Activated CD8-positive, alpha-beta memory T cell treated with anti-CD3 and anti-CD28 coated beads, Interleukin-2, amount 50 U/mL, for 48 hours (primary cell): ENCODE measurements at regions not wholly inside any gene's neighbourhood (a gene's known extent, or its start where the extent isn't known, plus 50 kb on each side); places are given as distances from the start of the nearest gene placed in this dataset.
"Not testable (repeated sequence)": the region's sequence is repeated elsewhere in the genome, so short reads cannot be mapped to it uniquely, and the experiment has no call there.

Source experiments
- DNase-seq: peaks from one replicate; pipeline ENCODE4 v3.0.0-alpha.2; 2020

DNA sequence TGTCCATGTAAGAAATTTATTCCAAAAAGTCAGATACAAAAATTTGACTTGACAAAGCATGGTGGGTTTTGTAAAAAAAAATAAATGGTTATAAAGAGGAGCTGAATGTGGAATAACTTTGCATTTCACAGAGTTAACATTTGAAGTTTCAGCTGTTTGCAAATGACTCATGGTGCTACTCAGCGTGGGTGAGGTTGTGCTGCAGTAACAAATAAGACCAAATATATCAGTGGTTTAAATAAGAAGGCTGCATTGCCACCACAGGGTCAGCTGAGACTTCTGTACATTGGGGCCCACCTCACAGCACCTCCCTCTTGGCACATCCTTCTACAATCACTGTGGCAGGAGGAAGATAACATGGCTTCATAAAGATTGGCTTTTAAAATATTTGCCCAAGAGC lies 272.5 kb upstream of the SULF2 start:
- DNase-seq = no peak

- no peak for DNase-seq
Measured at GRCh38 chr20:48057251-48057650, 272.0 kb upstream of the SULF2 start.

GRCh38 chr20:48056218-48056617 lies 270.9 kb upstream of the SULF2 start:
- no peak for DNase-seq

DNA sequence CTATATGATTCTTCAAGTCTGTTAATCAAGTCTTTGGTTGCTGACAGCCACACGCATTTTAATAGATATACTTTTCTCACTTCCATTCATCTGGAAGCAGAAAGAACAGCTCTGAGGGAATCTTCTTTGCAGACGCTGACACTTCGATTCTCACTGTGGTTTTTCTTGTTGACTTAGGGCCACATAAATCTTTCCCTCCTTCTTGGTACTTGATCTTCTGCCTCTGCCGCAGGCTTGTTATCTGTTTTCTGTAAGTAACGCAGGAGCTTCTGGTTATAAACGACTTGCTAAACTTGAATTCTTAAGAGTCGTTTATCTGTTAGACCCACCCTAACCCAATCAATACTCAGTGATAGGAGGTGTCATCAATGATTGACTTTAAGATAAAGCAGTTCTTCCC lies 268.8 kb upstream of the SULF2 start:
- DNase-seq = no peak

- no peak for DNase-seq
Measured at GRCh38 chr20:48052475-48052835, 267.2 kb upstream of the SULF2 start.

DNA sequence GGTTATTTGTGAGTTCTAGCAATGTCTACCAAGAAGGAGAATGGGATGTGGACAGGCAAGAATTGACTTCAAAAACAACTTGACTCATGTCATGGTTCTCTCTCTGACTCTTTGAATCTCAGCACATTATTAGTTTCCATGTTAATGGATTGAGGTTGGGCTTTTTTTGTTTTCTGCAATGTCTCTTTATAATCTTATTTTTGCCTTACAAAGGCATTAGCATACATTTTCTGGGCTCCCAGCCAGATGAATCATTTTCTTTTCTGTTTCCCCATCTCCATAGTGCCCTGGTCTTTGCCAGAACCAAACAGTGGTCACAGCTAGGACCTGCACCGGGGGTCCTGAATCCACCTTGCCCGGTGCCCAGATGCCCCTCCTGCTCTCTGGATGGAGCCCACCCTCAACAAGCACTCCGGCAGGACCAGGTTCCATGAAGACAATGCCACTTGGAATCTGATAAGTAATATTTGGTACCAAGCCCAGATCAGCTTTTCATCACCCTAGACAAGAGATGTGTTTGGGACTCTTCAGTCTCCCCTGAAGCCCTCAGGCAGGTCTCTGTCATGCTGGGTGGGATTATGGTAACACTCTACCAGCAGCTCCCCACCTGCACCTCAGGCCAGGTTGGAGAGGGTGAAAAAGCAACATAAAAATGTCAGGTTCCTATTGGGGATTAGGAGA lies 266.7 kb upstream of the SULF2 start:
- DNase-seq = no peak

DNA sequence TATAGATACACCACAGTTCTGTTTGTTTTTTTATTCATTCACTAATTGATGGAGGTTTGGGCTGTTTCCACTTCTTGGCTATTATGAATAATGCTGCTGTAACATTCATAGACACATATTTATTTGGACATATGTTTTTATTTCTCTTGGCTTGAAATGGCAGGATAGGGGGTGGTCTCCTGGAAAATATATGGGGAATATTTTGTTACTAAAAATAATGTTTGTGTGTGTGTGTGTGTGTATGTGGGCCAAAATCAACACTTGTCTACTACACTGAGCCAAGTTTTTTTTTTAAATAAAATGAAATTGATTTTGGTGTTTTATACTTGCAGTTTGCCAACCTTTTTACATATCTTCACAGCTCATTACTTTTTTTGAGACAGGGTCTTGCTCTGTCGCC lies 264.4 kb upstream of the SULF2 start:
- no peak for DNase-seq

GRCh38 chr20:48049171-48049570 lies 263.9 kb upstream of the SULF2 start:
- no peak for DNase-seq

DNA sequence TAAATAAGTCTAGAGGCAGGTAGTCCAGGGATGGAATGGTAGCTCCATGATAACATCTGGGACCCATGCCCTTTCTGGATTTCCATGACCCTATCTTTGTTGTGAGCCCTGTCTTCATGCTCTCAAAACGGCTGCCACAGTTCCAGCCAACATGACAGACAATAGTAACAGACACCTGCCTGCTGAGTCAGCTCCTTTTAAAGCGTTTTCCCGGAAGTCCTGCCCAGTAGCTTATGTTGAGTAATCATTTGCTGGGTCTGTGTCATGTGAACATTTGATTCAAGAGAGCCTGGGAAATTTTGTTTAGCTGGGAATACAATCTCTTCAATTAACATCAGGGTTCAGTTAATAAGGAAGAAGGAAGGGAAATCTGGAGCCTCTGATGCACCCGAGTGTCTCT lies 262.2 kb upstream of the SULF2 start:
- no peak for DNase-seq

GRCh38 chr20:48042628-48043027 lies 257.3 kb upstream of the SULF2 start:
- DNase-seq = no peak

DNA sequence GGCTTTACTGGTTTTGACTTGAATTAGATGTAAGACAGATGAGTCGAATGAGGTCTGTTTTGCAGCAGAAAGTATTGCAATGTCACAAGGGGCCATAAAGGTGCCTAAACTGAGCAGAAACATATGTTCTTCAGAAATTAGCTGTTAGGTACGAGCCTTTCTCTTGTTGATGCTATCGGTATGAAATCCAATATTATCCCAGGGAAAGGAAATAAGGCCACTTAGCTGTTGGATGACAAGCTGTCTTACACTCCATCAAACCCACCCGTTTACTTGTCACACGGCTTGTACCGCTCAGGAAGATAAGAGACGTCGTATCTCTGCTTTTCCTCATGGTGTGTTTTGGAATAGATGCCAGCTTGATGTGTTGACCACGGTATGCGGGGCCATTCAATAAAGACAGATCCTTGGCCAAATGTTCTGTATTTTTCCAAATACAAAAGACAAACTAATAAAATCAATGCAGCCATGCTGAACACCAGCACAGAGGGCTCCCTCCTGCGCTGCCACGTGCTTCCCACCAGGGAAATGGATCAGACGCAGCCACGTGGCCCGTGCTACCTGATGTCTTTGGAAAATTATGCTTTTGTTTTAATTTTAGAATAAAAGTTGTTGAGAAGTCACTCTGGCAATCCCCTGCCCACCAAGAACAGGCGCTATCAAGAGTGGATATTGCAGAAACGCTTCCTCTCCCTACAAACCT lies 255.9 kb upstream of the SULF2 start:
- DNase-seq = no peak

DNA sequence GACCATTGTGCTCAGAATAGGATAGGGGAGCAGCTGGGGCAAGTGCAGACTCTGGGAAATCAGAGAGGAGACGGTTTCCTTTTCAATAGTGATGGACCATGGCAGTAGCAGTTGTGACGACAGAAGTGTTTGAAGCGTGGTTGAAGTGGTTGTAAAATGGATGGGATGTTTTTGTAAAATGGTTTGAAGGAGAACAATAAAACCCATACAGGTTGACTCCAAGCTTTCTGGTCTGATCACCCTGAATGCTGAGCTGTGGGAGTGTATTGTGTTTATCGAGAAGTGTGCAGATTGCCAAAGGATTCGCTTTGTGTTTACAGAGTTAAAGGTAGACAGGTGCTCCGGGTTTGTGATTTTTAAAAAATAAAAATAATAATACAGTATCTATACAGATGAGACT lies 255.2 kb upstream of the SULF2 start:
- DNase-seq = no peak

DNA sequence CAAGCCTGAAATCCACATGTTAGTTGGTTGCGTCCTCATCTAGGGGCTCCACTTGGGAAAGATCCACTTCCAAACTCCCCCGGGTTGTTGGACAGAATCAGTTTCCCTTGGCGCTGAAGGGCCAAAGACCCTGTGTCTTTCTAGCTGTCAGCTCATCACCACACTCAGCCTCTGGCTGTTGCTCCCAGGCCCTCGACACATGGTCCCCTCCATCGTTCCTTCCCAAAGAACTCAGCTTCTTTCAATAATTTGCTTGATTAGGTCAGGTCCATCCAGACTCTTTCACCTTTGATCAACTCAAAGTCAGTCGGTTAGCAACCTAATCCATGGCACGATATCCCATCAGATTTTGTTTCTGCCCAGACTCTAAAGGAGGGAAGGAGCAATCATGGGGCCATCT lies 254.8 kb upstream of the SULF2 start:
- DNase-seq = no peak

- DNase-seq = no peak
Measured at GRCh38 chr20:48039514-48039913, 254.2 kb upstream of the SULF2 start.

DNA sequence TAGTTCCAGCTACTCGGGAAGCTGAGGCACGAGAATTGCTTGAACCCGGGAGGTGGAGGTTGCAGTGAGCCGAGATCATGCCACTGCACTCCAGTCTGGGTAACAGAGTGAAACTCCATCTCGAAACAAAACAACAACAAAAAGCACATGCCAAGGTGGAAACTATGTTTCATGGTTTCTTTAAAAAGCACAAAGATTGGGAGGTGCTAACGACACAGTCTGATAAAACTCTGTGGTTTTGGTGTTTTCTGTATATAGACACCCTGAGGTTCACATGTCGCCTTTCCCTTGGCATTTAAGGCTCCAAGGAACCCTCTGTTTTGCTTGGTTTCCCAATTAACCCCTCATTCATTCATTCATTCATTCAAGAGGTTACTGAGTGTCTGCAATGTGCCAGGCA lies 253.4 kb upstream of the SULF2 start:
- no peak for DNase-seq

- DNase-seq = not testable (repeated sequence)
Measured at GRCh38 chr20:48037798-48038197, 252.5 kb upstream of the SULF2 start.

DNA sequence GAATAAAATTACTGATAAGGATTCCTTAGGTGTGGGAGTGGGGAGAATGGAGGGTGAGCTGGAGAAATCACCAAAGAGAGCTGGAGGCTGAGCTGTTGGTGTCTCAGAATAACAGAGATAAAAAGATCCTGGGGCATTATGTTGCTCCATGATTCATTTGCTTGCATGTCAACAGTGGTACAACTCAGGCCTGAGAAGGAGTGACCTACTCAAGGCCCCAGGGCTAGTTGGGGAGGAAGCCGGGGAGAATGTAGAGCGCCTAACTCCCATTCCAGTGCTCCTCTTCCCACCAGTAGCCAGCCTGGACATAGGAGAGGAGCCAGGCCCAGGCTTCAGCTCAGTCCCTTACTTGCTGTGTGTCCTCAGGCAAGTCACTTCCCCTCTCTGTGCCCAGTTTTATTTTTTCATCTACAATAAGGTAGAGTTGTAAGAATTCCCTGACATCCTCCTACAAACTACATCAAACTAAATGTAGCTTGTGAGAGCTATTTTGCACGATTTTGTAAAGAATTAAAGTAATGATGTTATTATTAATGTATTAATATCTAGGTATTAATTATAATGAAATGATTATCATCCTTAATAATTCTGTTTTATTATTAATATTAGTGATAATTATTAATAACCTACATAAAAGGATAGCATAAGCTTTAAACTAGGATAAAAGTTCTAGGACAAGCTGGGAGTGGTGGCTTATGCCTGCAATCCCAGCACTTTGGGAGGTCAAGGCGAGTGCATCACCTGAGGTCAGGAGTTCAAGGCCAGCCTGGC lies 250.9 kb upstream of the SULF2 start:
- no peak for DNase-seq

GRCh38 chr20:48034751-48035150 lies 249.5 kb upstream of the SULF2 start:
- no peak for DNase-seq

- not testable (repeated sequence) for DNase-seq
Measured at GRCh38 chr20:48033005-48033404, 247.7 kb upstream of the SULF2 start.

GRCh38 chr20:48031122-48031521 lies 245.8 kb upstream of the SULF2 start:
- no peak for DNase-seq

DNA sequence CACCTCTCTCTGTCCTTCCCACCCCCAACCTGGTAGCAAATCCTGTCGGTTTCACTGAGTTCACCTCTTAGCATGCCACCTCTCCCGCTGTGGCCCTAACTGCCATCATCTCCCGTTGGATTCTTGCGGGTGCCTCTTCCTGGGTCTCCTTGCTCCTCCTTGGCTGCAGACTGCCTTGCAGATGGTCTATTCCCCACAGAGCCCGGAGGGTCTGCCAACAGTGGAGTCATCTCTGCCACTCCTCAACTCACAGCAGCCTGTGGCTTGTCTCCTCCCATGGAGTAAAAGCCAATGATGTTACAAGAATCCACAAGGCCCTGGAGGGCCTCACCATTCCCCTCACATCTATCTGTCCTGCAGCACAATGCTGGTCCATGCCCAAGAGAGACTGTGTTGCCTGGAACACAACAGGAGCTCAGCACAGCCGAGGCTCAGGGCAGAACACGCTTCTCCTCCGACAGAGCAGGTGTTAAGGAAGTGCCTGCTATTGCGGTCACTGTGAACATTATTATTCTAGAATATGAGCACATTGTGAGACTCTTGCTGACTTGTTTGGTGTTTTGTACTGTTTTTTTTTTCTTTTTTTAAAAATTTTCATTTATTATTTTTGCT lies 241.8 kb upstream of the SULF2 start:
- DNase-seq = no peak

- DNase-seq = no peak
Measured at GRCh38 chr20:48025661-48026060, 240.4 kb upstream of the SULF2 start.

- DNase-seq = no peak
Measured at GRCh38 chr20:48025051-48025515, 239.8 kb upstream of the SULF2 start.

GRCh38 chr20:48024539-48024938 lies 239.3 kb upstream of the SULF2 start:
- DNase-seq = no peak
